K562 (cell line): ENCODE measurements at regions not wholly inside any gene's neighbourhood (a gene's known extent, or its start where the extent isn't known, plus 50 kb on each side); places are given as distances from the start of the nearest gene placed in this dataset.

Source experiments
- ATAC-seq: fragments of 200-7000 bp; cut with Tn5 transposase; 3 replicates; pipeline ENCODE4 v1.9.1; 2020; ENCODE audit warnings: moderate library complexity
- BruUV-seq: library from RNA; stranded (reverse); fragments of 400-500 nt; replicated peaks from 2 replicates; lab custom pipeline; 2021; lab: Mats Ljungman, UMichigan
- CTCF ChIA-PET: fragments of 300-600 bp; formaldehyde crosslinking; extraction: SDS; loops from one replicate; lab custom pipeline; 2021; ENCODE audit warnings: low intra/inter-chr PET ratio; lab: Yijun Ruan, JAX
- POLR2A ChIA-PET: fragments of 300-600, 350-650 bp; sonication (Branson Sonifier 250); formaldehyde crosslinking; extraction: SDS; loops from one replicate; lab custom pipeline; 2021; ENCODE audit warnings: antibody characterized with exemption, inconsistent platforms; lab: Yijun Ruan, JAX
- DNase-seq, 4 experiments: peaks; one replicate each; pipeline versions ENCODE4 v3.0.0 to v3.0.0-alpha.2; 2011 to 2018; ENCODE audit warnings: low spot score in 3 of 4, mixed read lengths in 3 of 4; ENCODE audit errors: extremely low read depth in 1 of 4
- FAIRE-seq: peaks from 2 replicates; lab custom pipeline; 2011; peaks lifted over from hg19 to GRCh38; lab: Jason Lieb, UNC
- H2AFZ ChIP-seq: 2 replicates; pipeline ENCODE4 v1.6.0; 2011; ENCODE audit warnings: low read depth, low read length, control low read depth, inconsistent platforms
- H3K27ac ChIP-seq: fragments of 200-600 bp; 3 replicates; pipeline ENCODE4 v1.8.0; 2011; ENCODE audit warnings: low read depth, mild to moderate bottlenecking, control low read depth, inconsistent platforms, low read length, moderate library complexity, mixed read lengths; ENCODE audit errors: extremely low read depth
- H3K27me3 ChIP-seq, 2 experiments: fragments of 300-600 bp in 1 of 2; 2 replicates in 1 of 2; 3 replicates in 1 of 2; pipeline versions ENCODE4 v1.6.0 to v1.8.0; 2011; ENCODE audit warnings: inconsistent platforms in 2 of 2, low read length in 2 of 2, mild to moderate bottlenecking in 1 of 2, mixed read lengths in 1 of 2, moderate library complexity in 1 of 2; ENCODE audit not compliant: control insufficient read depth in 2 of 2, insufficient read depth in 2 of 2
- H3K36me3 ChIP-seq: fragments of 300-600 bp; 3 replicates; pipeline ENCODE4 v1.8.0; 2011; ENCODE audit warnings: mild to moderate bottlenecking, low read length, inconsistent platforms; ENCODE audit not compliant: control insufficient read depth, insufficient read depth
- H3K4me1 ChIP-seq, 2 experiments: fragments of 200-600 bp in 1 of 2; replicated peaks in 1 of 2; 2 replicates in 1 of 2; 3 replicates in 1 of 2; pipeline versions ENCODE4 v1.5.1 to v1.8.0; 2011; ENCODE audit warnings: inconsistent platforms in 2 of 2, low read length in 2 of 2, mild to moderate bottlenecking in 1 of 2, mixed read lengths in 1 of 2, moderate library complexity in 1 of 2; ENCODE audit not compliant: control insufficient read depth in 2 of 2, insufficient read depth in 2 of 2
- H3K4me2 ChIP-seq: 2 replicates; pipeline ENCODE4 v1.6.1; 2011; ENCODE audit warnings: low read length, control low read depth, inconsistent platforms, mixed read lengths; ENCODE audit not compliant: insufficient read depth
- H3K4me3 ChIP-seq: fragments of 200-600 bp; sonication (generic), shearing (Covaris generic); 2 replicates; pipeline ENCODE4 v1.5.1; 2016; ENCODE audit warnings: control low read depth, inconsistent platforms
- H3K79me2 ChIP-seq: fragments of 200-600 bp; 3 replicates; pipeline ENCODE4 v1.8.0; 2011; ENCODE audit warnings: low read length, inconsistent platforms; ENCODE audit not compliant: control insufficient read depth, insufficient read depth
- H3K9ac ChIP-seq, 2 experiments: 2 replicates each; pipeline versions ENCODE4 v1.6.0 to v1.6.1; 2011; ENCODE audit warnings: low read depth in 2 of 2, low read length in 2 of 2, control low read depth in 1 of 2, inconsistent platforms in 1 of 2, mild to moderate bottlenecking in 1 of 2, mixed read lengths in 1 of 2; ENCODE audit not compliant: insufficient read depth in 1 of 2
- H3K9me1 ChIP-seq: one replicate; pipeline ENCODE4 v1.6.0; 2011; ENCODE audit warnings: inconsistent platforms, mild to moderate bottlenecking, low read length, moderate library complexity; ENCODE audit not compliant: control insufficient read depth, insufficient read depth
- H3K9me3 ChIP-seq: replicated peaks from 2 replicates; pipeline ENCODE4 v1.5.1; 2011; ENCODE audit warnings: low read depth, low read length, inconsistent platforms; ENCODE audit not compliant: control insufficient read depth, insufficient read depth
- H4K20me1 ChIP-seq: replicated peaks from 2 replicates; pipeline ENCODE4 v1.6.1; 2011; ENCODE audit warnings: low read length, inconsistent platforms, mixed read lengths; ENCODE audit not compliant: control insufficient read depth, insufficient read depth
- FOXP1 ChIP-seq: sonication (generic); formaldehyde crosslinking; IDR thresholded peaks from 2 replicates; pipeline ENCODE4 v1.8.0; 2022; ENCODE audit warnings: mild to moderate bottlenecking, missing genetic modification reagents
- HOMEZ ChIP-seq: fragments of 250-450 bp; sonication (Bioruptor Pico); IDR thresholded peaks from 2 replicates; pipeline ENCODE4 v1.4.0; 2020; ENCODE audit warnings: mild to moderate bottlenecking, moderate library complexity
- STAT5A ChIP-seq: IDR thresholded peaks from 2 replicates; pipeline ENCODE4 v1.6.1; 2012; ENCODE audit warnings: low read length, inconsistent platforms, borderline replicate concordance
- ZNF551 ChIP-seq: fragments of 250-450 bp; sonication (Bioruptor Pico); IDR thresholded peaks from 2 replicates; pipeline ENCODE4 v1.5.0; 2021; ENCODE audit warnings: mild to moderate bottlenecking, moderate library complexity
- WGBS: fragments of 100-300 bp; shearing (Covaris generic); methylation state at CpG from one replicate; pipeline ENCODE4 v1.1.6; 2016; ENCODE audit warnings: low coverage, mixed read lengths; ENCODE audit not compliant: insufficient coverage; ENCODE audit errors: missing lambda C conversion rate; 5-methylcytosine and 5-hydroxymethylcytosine counted together
- in situ Hi-C: fragments of 300-500 bp; cut with MboI; formaldehyde crosslinking; loops from 4 replicates; pipeline ENCODE4 v1.15.0; 2018; ENCODE audit warnings: inconsistent platforms, mixed read lengths
- intact Hi-C: fragments of 100-400 bp; cut with micrococcal nuclease; formaldehyde crosslinking; loops from 2 replicates; pipeline ENCODE4 v1.14.2; 2022
- TF ChIP-seq, protein P1 (sequence below), 2 experiments: fragments of 450-650 bp in 1 of 2; sonication (generic) in 1 of 2; formaldehyde crosslinking in 1 of 2; IDR thresholded peaks; 2 replicates each; pipeline versions ENCODE4 v1.7.1 to v1.9.0; 2016 to 2022; ENCODE audit warnings: inconsistent platforms in 1 of 2, mild to moderate bottlenecking in 1 of 2, missing genetic modification reagents in 1 of 2

DNA sequence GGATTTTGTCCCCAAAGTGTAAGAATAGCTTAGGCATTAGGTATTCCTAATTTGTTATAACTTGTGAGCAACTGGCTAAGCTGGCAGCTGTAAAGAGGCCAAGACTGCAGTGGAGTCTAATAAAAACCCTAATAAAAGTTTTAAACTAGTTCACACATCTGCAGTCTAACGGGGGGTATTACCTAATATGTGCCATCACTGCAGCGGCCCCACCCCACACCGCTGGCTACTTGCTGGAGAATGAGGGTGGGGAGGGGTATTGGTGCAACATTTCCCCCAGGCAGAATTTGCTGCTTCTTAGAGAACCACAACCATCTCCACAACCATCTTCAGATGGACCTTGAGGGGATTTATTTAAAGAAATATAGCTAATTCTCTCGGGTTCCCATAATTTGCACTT is 135.0 kb downstream of the ZC3H11B start:
- H3K9ac ChIP-seq = no peak overlapping the region
- BruUV-seq = no TSS peak
- no peak overlapping the region for H3K4me3 ChIP-seq
- CTCF ChIA-PET = no interaction called here
- no peak for DNase-seq
- no peak for ATAC-seq
- no peaks in the 10 kb centered on the region for H4K20me1 ChIP-seq
- no peak for TF ChIP-seq FOXP1 (CRISPR knock-in tag)
- in situ Hi-C loops = no loop called here
- WGBS = 0% methylated on average over 4 of the region's 4 CpGs
- no peaks in the 10 kb centered on the region for H3K4me1 ChIP-seq
- H3K36me3 ChIP-seq = no peaks in the 10 kb centered on the region
- no peak overlapping the region for H3K4me2 ChIP-seq
- H3K27me3 ChIP-seq = peaks cover 0 to 3% of the 10 kb centered on the region in 2 experiments; a peak in 1 of 5 replicates
- H3K9me3 ChIP-seq = no peaks in the 10 kb centered on the region
- H3K27ac ChIP-seq = no peak overlapping the region
- intact Hi-C loops = no loop called here
- no peaks in the 10 kb centered on the region for H3K79me2 ChIP-seq
- POLR2A ChIA-PET = no interaction called here
- H3K9me1 ChIP-seq = no peaks in the 10 kb centered on the region
- H2AFZ ChIP-seq = no peak overlapping the region
- FAIRE-seq = no peak

DNA sequence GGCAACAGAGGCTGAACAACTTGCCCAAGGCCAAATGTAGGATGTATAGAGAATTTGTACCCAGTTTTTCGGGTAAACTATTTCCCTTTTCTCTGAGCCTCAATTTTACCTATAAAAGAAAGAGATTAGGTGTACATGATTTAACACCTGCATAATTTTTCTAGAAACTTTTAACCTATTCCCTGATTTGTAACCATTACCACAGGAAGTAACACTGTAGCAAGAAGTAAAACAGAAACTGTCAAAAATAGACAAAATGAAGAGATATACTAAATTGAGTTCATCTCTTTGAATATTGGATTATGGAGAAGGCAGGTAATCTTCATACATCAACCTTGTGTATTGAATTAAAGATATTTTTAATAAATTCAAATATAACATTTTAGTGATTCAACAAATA is 136.2 kb downstream of the ZC3H11B start:
- no peak overlapping the region for H3K4me3 ChIP-seq
- H3K36me3 ChIP-seq = no peaks in the 10 kb centered on the region
- FAIRE-seq (no peak), DNase-seq (no peak), ATAC-seq (no peak)
- H3K9me1 ChIP-seq = no peaks in the 10 kb centered on the region
- H3K79me2 ChIP-seq = no peaks in the 10 kb centered on the region
- POLR2A ChIA-PET = interaction anchor here (0.7 kb wide), 1 partner anchor 908 kb away, joined by 3 read pairs; no protein-coding TSS in a partner anchor
- CTCF ChIA-PET = no interaction called here
- H2AFZ ChIP-seq = no peak overlapping the region
- in situ Hi-C loops = no loop called here
- H3K4me1 ChIP-seq = no peaks in the 10 kb centered on the region
- H3K27me3 ChIP-seq = peaks cover 0 to 3% of the 10 kb centered on the region in 2 experiments; a peak in 1 of 5 replicates
- no peak overlapping the region for H3K9ac ChIP-seq
- BruUV-seq = no TSS peak
- WGBS = 0% methylated on average over 1 of the region's 1 CpG
- H3K4me2 ChIP-seq = no peak overlapping the region
- H3K9me3 ChIP-seq = no peaks in the 10 kb centered on the region
- no peak overlapping the region for H3K27ac ChIP-seq
- no peaks in the 10 kb centered on the region for H4K20me1 ChIP-seq
- intact Hi-C loops = no loop called here
- TF ChIP-seq HOMEZ (no peak), STAT5A (no peak), ZNF551 (no peak)
- TF ChIP-seq, protein P1, sequence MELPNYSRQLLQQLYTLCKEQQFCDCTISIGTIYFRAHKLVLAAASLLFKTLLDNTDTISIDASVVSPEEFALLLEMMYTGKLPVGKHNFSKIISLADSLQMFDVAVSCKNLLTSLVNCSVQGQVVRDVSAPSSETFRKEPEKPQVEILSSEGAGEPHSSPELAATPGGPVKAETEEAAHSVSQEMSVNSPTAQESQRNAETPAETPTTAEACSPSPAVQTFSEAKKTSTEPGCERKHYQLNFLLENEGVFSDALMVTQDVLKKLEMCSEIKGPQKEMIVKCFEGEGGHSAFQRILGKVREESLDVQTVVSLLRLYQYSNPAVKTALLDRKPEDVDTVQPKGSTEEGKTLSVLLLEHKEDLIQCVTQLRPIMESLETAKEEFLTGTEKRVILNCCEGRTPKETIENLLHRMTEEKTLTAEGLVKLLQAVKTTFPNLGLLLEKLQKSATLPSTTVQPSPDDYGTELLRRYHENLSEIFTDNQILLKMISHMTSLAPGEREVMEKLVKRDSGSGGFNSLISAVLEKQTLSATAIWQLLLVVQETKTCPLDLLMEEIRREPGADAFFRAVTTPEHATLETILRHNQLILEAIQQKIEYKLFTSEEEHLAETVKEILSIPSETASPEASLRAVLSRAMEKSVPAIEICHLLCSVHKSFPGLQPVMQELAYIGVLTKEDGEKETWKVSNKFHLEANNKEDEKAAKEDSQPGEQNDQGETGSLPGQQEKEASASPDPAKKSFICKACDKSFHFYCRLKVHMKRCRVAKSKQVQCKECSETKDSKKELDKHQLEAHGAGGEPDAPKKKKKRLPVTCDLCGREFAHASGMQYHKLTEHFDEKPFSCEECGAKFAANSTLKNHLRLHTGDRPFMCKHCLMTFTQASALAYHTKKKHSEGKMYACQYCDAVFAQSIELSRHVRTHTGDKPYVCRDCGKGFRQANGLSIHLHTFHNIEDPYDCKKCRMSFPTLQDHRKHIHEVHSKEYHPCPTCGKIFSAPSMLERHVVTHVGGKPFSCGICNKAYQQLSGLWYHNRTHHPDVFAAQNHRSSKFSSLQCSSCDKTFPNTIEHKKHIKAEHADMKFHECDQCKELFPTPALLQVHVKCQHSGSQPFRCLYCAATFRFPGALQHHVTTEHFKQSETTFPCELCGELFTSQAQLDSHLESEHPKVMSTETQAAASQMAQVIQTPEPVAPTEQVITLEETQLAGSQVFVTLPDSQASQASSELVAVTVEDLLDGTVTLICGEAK (IDR thresholded peaks at IDR 0.05) = no peak
- TF ChIP-seq, protein P1 (CRISPR knock-in tag; IDR thresholded peaks at IDR 0.05) = no peak
